ENCODE measurements at regions not wholly inside any gene's neighbourhood (a gene's known extent, or its start where the extent isn't known, plus 50 kb on each side); places are given as distances from the start of the nearest gene placed in this dataset.

GRCh38 chr15:46660096-46660842 lies 1025.4 kb downstream of the SQOR start:
- H3K4me3 ChIP-seq (ENCODE audit: low read length): no peak overlapping the region
- no peak for TF ChIP-seq CTCF (conservative IDR thresholded peaks at IDR 0.05; ENCODE audit: low read length)
- DNase-seq (ENCODE audit: low read depth): no peak

- no peak for DNase-seq (ENCODE audit: low read depth)
- H3K4me3 ChIP-seq (ENCODE audit: low read length): no peak overlapping the region
- TF ChIP-seq CTCF (conservative IDR thresholded peaks at IDR 0.05; ENCODE audit: low read length): no peak
Measured at GRCh38 chr15:46670258-46670657, 1035.4 kb downstream of the SQOR start.

- no peak overlapping the region for H3K4me3 ChIP-seq (ENCODE audit: low read length)
- no peak for DNase-seq (ENCODE audit: low read depth)
- no peak for TF ChIP-seq CTCF (conservative IDR thresholded peaks at IDR 0.05; ENCODE audit: low read length)
Measured at GRCh38 chr15:46671336-46671735, 1036.5 kb downstream of the SQOR start.

- DNase-seq (ENCODE audit: low read depth): no peak
- TF ChIP-seq CTCF (conservative IDR thresholded peaks at IDR 0.05; ENCODE audit: low read length): no peak
- no peak overlapping the region for H3K4me3 ChIP-seq (ENCODE audit: low read length)
Measured at GRCh38 chr15:46672041-46672440, 1037.2 kb downstream of the SQOR start.

GRCh38 chr15:46676233-46677206 lies 1040.8 kb upstream of the SEMA6D start:
- no peak for TF ChIP-seq CTCF (conservative IDR thresholded peaks at IDR 0.05; ENCODE audit: low read length)
- DNase-seq (ENCODE audit: low read depth): no peak

GRCh38 chr15:46677491-46677890 lies 1039.8 kb upstream of the SEMA6D start:
- no peak for TF ChIP-seq CTCF (conservative IDR thresholded peaks at IDR 0.05; ENCODE audit: low read length)
- DNase-seq (ENCODE audit: low read depth): no peak
- H3K4me3 ChIP-seq (ENCODE audit: low read length): no peak overlapping the region

More at GRCh38 chr15:46676233-46677206, 1040.8 kb upstream of the SEMA6D start:
- H3K4me3 ChIP-seq (ENCODE audit: low read length): no peak overlapping the region
